HG02943 (cell line): ENCODE measurements at regions not wholly inside any gene's neighbourhood (a gene's known extent, or its start where the extent isn't known, plus 50 kb on each side); places are given as distances from the start of the nearest gene placed in this dataset.
"Not testable (repeated sequence)": the region's sequence is repeated elsewhere in the genome, so short reads cannot be mapped to it uniquely, and the experiment has no call there.

ENCODE experiments used
- ATAC-seq: cut with Tn5 transposase; IDR thresholded peaks from one replicate; pipeline ENCODE4 v1.9.1; 2021; ENCODE audit warnings: mild to moderate bottlenecking, low read depth, moderate library complexity; ENCODE audit not compliant: unreplicated experiment

DNA sequence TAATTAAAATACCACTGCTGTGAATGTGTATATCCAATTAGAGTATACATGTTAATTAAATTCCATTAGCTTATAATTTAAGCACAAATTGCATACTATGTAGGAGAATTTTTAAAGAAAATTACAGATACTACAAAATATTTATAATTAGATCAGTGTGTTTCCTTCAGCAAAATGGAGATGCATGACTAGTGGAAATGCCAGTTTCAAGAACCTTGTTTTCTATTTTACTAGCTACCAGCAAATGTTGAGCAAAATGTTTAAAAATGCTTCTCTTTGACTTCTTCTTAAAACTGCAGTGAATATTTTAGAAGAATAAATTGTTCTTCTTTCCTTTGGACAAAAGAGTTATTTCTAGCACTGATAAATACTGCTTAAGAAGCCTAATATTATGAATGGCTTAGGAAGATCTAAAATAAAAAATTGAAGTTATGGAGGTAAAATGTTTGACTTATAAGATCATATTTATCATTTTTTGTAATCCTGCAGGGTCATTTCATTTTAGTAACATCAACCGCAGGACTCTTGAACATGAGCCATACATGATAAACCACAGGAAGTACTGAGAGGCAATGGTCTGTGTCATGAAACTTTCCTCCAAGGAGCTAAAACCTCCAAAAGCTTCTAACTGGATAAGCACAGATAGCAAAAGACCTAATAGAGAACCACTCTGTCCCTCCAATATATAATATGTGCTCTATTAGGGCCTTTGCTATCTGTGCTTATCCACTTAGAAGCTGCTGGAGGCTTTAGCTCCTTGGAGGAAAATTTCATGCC is 1066.0 kb upstream of the CELF2 start:
- no peak for ATAC-seq

DNA sequence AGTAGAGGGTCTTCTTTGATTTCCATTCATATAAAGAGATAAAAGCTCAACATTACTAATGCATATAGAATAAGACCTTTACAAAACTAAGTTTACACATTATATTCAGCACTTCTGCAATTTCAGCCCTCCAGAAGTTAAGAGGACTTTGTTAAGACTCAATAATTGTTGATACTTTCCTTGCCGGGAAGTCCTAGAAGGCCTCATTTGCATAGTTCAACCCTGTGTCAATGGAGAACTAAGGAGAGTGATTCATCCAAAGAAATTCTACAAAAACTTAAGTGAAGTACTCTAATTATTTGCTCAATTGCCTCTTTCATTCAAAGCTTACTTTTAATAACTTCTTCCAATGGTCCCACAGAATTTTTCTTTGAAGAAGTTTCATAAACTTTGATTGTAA is 1060.3 kb upstream of the CELF2 start:
- no peak for ATAC-seq

DNA sequence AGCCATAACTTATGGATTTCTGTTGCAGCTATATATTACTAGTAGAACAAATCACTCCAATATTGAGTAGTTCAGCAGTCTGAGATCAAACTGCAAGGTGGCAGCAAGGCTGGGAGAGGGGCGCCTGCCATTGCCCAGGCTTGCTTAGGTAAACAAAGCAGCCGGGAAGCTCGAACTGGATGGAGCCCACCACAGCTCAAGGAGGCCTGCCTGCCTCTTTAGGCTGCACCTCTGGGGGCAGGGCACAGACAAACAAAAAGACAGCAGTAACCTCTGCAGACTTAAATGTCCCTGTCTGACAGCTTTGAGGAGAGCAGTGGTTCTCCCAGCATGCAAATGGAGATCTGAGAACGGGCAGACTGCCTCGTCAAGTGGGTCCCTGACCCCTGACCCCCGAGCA is 1059.8 kb upstream of the CELF2 start:
- not testable (repeated sequence) for ATAC-seq

DNA sequence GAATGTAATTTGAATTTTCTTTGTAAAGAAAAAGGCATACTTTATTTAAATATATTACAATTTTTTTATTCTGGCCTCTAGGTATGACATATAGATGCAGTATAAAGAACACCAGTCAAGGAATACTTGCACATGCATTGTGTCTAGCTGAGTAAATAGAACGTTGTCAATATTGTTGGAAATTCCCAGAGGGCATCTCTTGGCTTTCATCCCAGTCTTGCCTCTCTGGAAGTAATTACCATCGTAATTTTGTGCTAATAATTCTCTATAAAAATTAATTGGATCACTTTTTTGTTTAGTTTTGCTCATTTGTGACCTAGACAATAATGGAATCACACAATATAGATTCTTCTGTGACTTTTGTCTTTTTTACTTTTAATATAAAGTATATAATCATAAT is 1052.3 kb upstream of the CELF2 start:
- ATAC-seq = no peak

DNA sequence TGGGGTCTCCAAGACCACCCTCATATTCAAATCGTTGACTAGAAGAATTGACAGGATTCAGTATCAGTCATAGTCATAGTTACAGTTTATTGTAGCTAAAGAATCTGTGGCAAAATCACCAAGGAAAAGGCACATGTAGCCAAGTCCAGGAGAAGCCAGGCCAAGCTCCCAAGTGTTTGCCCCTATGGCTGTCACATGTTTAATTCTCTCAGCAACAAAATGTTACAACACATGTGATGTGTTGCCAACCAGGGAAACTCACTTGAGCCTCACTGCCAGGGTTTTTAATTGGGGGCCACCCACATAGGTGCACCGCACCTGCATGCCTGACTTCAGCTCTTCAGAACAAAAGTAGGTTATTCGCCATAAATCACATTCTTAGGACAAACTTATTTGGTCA is 1030.9 kb upstream of the CELF2 start:
- no peak for ATAC-seq

DNA sequence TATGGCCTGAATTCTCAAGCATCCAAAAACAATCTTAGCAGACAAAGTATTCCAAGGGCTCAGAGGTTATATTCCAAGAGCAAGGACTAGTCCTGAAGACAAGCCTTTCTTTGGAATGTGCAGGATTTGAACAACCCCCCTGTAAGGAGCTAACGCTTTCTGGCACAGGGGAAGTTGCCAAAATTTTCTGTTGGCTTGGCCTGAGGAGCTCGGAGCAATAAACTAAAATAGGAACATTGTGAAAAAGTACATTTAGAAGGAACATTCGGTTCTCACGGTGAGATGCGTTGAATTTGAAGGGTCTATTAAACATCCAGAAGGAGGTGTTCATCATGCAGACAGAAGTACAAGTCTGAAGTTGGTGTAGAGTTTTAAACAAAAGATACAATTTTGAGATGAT is 1030.5 kb upstream of the CELF2 start:
- ATAC-seq = no peak

DNA sequence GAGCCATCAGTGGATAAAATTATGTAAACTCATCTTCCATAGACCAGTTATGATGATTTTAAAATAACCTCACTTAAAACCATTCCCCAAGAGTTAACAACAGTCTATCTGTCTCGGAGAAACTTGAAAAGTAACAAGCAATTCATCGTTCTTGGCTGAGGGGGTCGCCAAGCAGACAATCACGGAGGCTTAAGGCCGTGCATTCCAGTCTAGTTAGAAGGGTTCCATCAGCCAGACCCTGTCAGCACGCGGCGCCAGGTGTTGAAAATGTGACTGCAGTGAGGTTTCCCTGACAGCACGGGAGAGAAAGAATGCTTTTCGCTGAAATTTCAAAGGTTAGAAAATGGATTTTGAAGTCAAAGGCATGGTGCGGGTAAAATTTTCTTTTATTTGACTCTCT is 1025.0 kb upstream of the CELF2 start:
- no peak for ATAC-seq

DNA sequence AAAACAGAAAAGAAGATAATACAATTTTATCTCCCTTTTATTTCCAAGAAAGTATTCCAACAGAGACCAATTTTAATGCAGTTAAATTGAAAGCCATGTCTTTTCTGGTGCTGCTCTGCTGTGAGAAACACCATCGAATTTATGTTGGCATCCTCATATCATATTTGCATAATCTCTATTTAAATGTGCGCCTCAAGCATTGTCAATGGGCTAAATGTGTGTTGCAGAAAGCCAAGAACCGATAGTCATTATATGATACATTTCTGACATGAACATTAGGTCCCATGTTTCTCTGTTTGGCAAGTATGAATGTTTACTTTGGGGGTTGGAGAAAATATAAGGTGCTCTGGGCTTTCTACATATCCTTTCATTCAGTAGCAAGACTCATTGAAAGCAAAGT is 1023.5 kb upstream of the CELF2 start:
- no peak for ATAC-seq

DNA sequence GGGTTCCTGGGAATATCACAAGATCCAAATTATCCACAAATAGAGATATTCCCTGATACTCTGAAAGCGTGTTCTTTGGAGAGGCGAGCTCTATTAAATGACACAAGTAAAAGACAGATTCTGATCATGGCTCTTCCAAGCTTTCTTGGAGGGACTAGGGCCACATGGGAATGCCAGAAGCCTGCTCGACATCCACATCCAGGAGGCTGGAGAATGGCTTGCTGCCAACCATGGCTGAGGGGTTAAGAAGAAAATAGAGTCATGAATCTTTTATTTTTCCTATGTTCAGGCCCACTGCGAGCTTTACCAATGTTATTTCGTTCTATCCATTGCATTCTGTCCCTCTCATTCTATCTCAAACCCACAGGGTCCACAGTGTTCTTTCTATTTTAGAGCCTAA is 1018.0 kb upstream of the CELF2 start:
- ATAC-seq = no peak

DNA sequence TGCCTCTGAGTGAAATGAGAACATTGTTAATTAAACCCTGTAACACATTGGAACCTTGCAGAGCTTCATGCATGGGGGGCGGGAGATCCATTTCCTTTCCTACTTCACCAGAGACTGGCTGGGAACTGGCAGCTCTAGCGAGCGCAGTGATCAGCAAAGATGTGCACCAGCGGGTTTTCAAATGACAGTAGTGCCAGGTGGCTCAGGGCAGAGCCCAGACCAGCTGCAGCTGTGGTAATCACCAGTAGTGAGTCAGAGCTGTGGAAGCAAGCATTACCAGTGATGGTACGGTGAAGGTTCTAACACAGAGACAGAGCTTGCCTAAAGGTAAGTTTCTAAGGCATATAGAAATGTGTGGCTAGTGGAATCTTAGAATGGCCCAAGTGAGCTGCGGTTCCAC is 1009.7 kb upstream of the CELF2 start:
- ATAC-seq = no peak

DNA sequence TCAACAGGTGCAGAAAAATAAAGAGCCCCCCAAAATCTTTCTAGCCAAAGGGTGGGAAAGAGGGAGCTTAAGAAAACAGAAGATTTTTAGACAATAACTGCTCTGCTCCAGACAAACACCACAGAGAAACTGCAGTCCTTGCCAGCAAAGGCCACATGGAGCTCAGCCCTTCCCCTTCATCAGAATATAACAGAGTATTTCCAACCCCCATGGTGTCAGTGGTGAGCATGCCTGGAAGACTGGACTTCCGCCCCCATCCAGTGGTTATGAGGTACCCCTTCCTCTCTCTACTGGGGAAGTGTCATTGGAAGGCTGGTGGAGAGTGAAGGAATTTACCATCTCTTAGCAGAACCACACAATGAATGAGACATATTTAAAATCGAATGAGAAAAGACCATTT is 1007.3 kb upstream of the CELF2 start:
- ATAC-seq = no peak

DNA sequence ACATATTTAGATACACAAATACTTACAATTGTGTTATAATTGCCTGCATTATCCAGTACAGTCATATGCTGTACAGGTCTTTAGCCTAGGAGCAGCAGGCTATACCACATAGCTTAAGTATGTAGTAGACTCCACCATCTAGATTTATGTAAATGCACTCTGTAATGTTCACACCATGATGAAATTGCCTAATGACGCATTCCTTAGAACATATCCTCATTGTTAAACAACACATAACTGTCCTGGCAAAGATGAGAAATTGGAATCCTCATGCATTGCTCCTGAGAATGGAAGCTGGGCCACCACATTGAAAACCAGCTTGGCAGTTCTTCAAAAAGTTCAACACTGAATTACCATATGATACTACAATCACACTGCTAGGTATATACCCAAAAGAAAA is 1002.8 kb upstream of the CELF2 start:
- ATAC-seq = no peak

DNA sequence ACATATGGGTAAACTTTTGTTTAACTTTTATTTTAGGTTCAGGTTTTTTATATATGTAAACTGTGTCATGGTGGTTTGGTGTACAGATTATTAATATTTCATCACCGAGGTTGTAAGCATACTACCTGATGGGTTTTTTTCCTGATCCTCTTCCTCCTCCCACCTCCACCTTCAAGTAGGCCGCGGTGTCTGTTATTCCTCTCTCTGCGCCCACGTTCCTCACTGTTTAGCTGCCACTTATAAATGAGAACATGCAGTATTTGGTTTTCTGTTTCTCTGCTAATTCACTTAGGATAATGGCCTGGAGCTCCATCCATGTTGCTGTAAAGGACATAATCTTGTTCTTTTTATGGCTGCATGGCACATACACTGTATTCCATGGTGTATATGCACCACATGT is 1000.0 kb upstream of the CELF2 start:
- ATAC-seq = no peak

DNA sequence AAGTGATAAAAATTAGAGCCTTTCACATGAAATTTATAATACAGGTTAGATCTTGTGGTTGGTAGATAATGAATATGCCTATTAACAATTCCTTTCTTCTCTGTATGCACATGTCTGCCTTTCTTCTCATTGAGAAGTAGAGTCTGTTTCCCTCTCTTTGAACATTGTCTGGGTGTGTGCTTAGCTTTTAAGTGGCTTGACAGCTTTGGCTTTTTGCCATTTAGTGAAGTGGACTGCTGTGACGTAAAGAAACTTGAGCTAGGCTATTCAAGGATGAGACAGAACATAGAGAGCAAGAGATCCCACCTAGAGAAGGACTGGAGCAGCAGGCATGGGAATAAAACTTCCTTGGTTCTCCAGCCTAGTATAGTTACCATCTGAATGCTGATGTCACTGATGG is 996.7 kb upstream of the CELF2 start:
- ATAC-seq = no peak

DNA sequence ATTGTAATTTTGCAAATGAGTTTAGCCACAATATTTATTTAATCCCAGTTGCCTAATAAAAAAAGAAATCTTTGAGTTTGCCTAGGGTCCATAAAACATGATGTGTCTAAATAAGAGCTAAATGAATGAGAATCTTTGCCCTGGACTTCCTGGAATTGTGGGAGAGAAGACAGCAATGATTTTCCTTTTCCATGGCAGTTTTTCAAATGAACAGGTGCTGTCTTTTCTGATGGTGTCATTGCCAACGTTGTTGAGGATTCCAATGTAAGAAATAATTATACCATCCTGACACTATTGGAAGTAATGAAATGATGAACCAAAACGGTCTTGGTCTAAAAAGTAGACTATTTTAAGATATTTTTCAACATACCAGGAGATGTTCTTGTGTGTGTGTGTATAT is 984.7 kb upstream of the CELF2 start:
- no peak for ATAC-seq

DNA sequence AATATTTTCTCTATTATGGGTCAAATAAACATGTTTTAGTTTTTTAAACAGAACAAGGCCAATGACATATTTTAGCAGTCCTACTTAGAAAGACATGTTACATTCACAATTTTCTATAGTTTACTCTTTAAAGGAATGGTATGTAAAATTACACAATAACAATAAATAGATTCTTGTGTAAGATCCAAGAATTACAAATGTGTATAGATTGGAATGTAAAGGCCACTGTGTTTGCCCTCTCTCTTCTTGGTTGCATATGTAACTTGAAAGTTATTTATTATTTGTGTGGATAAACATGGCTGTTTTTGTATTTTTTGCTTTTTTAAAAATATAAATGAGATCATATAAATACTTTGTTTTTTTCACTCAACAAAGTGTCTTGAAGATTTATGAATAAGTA is 979.3 kb upstream of the CELF2 start:
- ATAC-seq = no peak

DNA sequence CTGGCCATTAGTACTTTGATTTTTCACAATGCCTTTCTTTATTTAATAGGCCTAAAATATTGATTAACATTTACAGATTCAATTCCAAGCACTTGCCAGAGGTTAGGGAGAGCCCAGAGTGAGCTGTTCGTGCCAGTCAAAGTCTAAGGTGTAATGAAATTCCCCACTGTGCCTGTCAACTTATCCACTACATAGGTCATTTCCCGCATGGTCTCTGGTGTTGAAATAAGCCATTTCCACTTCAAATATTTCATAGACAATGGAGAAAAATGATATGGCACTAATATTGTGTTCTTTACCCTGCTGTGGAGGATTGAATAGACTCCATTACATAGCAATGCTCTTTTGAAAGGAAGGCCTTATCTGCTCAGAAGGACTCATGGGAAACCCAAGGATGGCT is 978.1 kb upstream of the CELF2 start:
- no peak for ATAC-seq

DNA sequence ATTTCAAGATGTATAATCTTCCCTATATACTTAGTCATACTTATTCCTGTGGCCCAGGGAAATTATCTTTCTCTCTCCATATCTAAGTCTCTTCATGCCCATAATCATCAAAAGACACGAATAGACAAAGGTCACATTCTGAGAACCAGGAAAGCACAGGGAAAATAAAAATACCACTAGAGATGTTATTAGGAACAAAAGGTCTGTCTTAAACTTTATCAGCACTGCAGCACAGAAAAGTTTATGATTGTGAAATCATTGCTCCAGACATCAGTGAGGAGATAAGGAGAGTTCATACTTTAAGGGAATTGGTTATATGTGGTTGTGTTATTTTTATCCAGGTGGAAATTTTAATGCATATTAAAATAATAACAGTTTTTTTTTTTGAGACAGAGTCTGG is 974.6 kb upstream of the CELF2 start:
- no peak for ATAC-seq

DNA sequence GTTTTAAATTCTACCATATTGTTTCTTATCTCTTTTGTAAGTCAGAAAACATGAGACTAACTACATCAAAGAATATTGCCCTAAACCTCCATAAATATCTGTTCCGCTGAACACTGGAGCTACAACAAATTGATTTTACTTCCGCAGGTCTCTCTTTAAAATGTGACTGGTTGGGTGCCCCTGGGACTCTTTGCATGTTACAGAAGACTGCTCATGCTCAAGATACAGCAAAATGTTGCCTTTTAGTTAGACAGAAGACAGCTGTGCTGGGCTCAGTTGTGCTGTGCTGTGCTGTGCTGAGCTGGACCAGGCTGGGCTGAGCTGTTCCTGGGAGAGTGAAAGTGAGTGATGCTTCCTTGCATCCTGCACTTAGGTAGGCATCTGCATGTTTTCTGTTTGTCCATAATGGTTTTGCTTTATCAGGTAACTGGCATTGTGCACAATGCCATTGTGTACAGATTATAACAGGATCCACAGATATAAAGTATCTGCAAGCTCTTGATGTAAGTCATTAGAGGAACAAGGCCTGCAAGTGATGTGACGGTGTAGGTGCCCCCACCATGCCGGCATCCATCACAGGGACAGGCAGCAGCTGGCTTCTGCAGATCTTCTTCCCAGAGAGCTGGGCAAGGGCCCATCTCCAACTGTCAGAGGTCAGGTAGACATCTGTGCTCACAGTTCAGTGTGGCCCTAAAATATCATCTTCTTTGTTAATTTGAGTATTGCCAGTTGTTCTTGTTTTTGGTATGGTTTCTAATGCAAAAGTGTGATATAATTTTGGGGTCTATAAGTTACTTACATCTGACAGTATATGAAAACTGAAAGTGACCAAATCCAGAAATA is 972.5 kb upstream of the CELF2 start:
- no peak for ATAC-seq

DNA sequence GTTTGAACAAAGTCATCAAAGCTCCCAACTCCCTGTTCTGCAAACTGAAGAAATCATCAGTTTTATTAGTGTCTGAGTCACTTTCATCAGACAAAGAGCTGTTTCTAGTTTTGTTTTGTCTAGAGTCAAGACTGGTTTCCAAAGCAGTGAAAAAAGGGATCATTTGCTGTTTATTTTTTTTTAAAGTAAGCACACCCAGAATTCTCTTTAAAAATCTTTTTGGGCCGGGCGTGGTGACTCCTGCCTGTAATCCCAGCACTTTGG is 972.0 kb upstream of the CELF2 start:
- ATAC-seq = no peak

DNA sequence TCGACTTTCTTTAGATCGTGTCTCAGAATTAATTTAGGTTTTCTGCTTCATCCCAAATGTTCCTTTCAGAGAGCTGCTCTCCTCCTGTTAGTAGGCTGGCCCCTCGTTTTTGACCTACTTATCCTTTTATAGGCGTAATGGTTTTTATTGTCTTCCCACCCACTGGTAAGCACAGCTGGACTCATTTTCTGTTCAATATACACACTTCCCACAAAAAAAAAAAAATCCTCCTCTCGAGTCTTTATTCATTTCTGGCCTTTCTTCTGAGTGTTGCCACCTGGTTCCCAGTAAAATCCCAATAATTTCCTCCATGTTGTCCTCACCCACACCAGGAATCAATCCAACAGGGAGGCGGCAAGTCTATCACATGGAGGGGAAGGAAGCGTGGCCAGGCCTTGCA is 970.2 kb upstream of the CELF2 start:
- ATAC-seq = no peak

DNA sequence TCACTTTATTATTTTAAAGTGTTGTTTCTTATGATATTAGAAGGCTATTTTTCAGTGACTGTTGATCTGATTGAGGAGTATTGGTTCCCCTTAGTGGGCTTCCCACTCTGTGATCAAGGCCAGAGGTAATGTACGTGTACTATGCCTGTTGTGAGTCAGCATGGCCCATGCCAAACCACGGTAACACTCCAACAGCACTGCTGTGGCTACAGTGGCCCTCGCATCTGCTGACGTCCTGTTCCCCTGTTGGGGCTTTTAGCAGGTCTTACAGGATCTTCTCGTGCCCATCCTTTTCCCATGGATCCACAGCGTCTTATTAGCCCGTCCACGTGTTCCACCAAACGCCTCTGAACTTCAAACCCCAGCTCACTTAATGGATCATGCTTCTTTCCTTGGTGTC is 964.6 kb upstream of the CELF2 start:
- ATAC-seq = no peak
